Body of pancreas (tissue), 4 donors: ENCODE measurements at regions not wholly inside any gene's neighbourhood (a gene's known extent, or its start where the extent isn't known, plus 50 kb on each side); places are given as distances from the start of the nearest gene placed in this dataset.

Experiments used
- ATAC-seq: fragments of 150-250 bp; one replicate; pipeline ENCODE4 v1.9.1; 2016
- DNase-seq, 4 donors: peaks; one replicate each; pipeline ENCODE4 v3.0.0-alpha.2; 2019
- H3K27ac ChIP-seq, 4 donors: fragments of 200-600 bp; sonication (generic); 1 replicate in 3 of 4; 2 replicates in 1 of 4; pipeline versions ENCODE4 v1.5.1 to v1.6.1; 2016 to 2019; ENCODE audit warnings: mild to moderate bottlenecking in 1 of 4, mixed read lengths in 1 of 4, moderate library complexity in 1 of 4
- H3K27me3 ChIP-seq, 2 donors: fragments of 200-600 bp; sonication (generic); one replicate each; pipeline ENCODE4 v1.6.0; 2016; ENCODE audit warnings: mild to moderate bottlenecking in 1 of 2
- H3K36me3 ChIP-seq, 2 donors: fragments of 200-600 bp; sonication (generic); replicated peaks in 1 of 2; 2 replicates each; pipeline ENCODE4 v1.5.1; 2016; ENCODE audit warnings: low read depth in 2 of 2; ENCODE audit not compliant: insufficient read depth in 1 of 2
- H3K4me1 ChIP-seq: fragments of 200-600 bp; sonication (generic); one replicate; pipeline ENCODE4 v1.6.0; 2016
- H3K4me3 ChIP-seq, 2 donors: fragments of 200-600 bp; sonication (generic); 1 replicate in 1 of 2; 2 replicates in 1 of 2; pipeline ENCODE4 v1.5.1; 2016 to 2019
- H3K9me3 ChIP-seq, 3 donors: fragments of 200-600 bp; sonication (generic); 1 replicate in 2 of 3; 2 replicates in 1 of 3; pipeline ENCODE4 v1.5.1; 2016
- CTCF ChIP-seq, 7 experiments: fragments of 450-650 bp in 4 of 7; fragments of 200-600 bp in 3 of 7; sonication (generic) in 3 of 7; IDR thresholded peaks; one replicate each; pipeline ENCODE4 v1.5.1; 2016 to 2019; ENCODE audit warnings: antibody characterized with exemption in 7 of 7
- POLR2A ChIP-seq, 3 donors: fragments of 450-650 bp; IDR thresholded peaks; one replicate each; pipeline ENCODE4 v1.6.1; 2016; ENCODE audit warnings: antibody characterized with exemption in 3 of 3, mild to moderate bottlenecking in 2 of 3
- WGBS, 2 donors: methylation state at CpG; one replicate each; pipeline ENCODE4 v1.1.5; 2017; 5-methylcytosine and 5-hydroxymethylcytosine counted together
- intact Hi-C: fragments of 100-400 bp; cut with DNase I; formaldehyde crosslinking; loops from one replicate; pipeline ENCODE4 v1.15.1; 2023

- ATAC-seq: no peak
These were observed 257.9 kb upstream of the AJAP1 start for GRCh38 chr1:4396551-4396950.

GRCh38 chr1:4397196-4397595 is 257.2 kb upstream of the AJAP1 start:
- DNase-seq (no peak), ATAC-seq (no peak)
- H3K4me3 ChIP-seq: no peak overlapping the region
- H3K36me3 ChIP-seq: no peaks in the 10 kb centered on the region
- intact Hi-C loops: no loop called here
- H3K27me3 ChIP-seq: no peaks in the 10 kb centered on the region
- H3K4me1 ChIP-seq: no peaks in the 10 kb centered on the region
- TF ChIP-seq CTCF (IDR thresholded peaks at IDR 0.05) (no peak), POLR2A (IDR thresholded peaks at IDR 0.05) (no peak)
- no peak overlapping the region for H3K27ac ChIP-seq
- WGBS, 2 donors: 50% methylated on average over 4 of the region's 4 CpGs
- no peaks in the 10 kb centered on the region for H3K9me3 ChIP-seq

More at GRCh38 chr1:4396551-4396950, 257.9 kb upstream of the AJAP1 start:
- H3K4me1 ChIP-seq: no peaks in the 10 kb centered on the region
- no peak for TF ChIP-seq CTCF (IDR thresholded peaks at IDR 0.05)
- no peak for TF ChIP-seq POLR2A (IDR thresholded peaks at IDR 0.05)
- no peak for DNase-seq
- H3K4me3 ChIP-seq: no peak overlapping the region
- no peaks in the 10 kb centered on the region for H3K27me3 ChIP-seq
- H3K9me3 ChIP-seq: no peaks in the 10 kb centered on the region
- intact Hi-C loops: no loop called here
- WGBS, 2 donors: 43 to 51% methylated on average over 9 of the region's 9 CpGs
- no peak overlapping the region for H3K27ac ChIP-seq
- no peaks in the 10 kb centered on the region for H3K36me3 ChIP-seq

GRCh38 chr1:4402032-4402431 is 252.4 kb upstream of the AJAP1 start:
- 50 to 63% methylated on average over 1 of the region's 1 CpG for WGBS, 2 donors
- Histone ChIP-seq H3K27me3 (no peaks in the 10 kb centered on the region), H3K9me3 (no peaks in the 10 kb centered on the region), H3K4me3 (no peak overlapping the region), H3K27ac (no peak overlapping the region), H3K36me3 (no peaks in the 10 kb centered on the region), H3K4me1 (no peaks in the 10 kb centered on the region)
- DNase-seq (no peak), ATAC-seq (no peak)
- TF ChIP-seq POLR2A (IDR thresholded peaks at IDR 0.05) (no peak), CTCF (IDR thresholded peaks at IDR 0.05) (no peak)
- intact Hi-C loops: no loop called here

- TF ChIP-seq POLR2A (IDR thresholded peaks at IDR 0.05) (no peak), CTCF (IDR thresholded peaks at IDR 0.05) (no peak)
- H3K4me1 ChIP-seq: no peaks in the 10 kb centered on the region
- H3K36me3 ChIP-seq: no peaks in the 10 kb centered on the region
- H3K9me3 ChIP-seq: no peaks in the 10 kb centered on the region
- WGBS, 2 donors: 38 to 50% methylated on average over 12 of the region's 12 CpGs
- H3K4me3 ChIP-seq: no peak overlapping the region
- no peak overlapping the region for H3K27ac ChIP-seq
- ATAC-seq (no peak), DNase-seq (no peak)
- intact Hi-C loops: no loop called here
- no peaks in the 10 kb centered on the region for H3K27me3 ChIP-seq
These were observed 249.4 kb upstream of the AJAP1 start for GRCh38 chr1:4404854-4405590.

GRCh38 chr1:4407851-4408250 is 246.6 kb upstream of the AJAP1 start:
- TF ChIP-seq CTCF (IDR thresholded peaks at IDR 0.05) (no peak), POLR2A (IDR thresholded peaks at IDR 0.05) (no peak)
- no peak overlapping the region for H3K27ac ChIP-seq
- 69 to 70% methylated on average over 16 of the region's 16 CpGs for WGBS, 2 donors
- DNase-seq (no peak), ATAC-seq (no peak)
- H3K4me1 ChIP-seq: no peaks in the 10 kb centered on the region
- no peak overlapping the region for H3K4me3 ChIP-seq
- no peaks in the 10 kb centered on the region for H3K27me3 ChIP-seq
- H3K36me3 ChIP-seq: no peaks in the 10 kb centered on the region
- intact Hi-C loops: no loop called here
- no peaks in the 10 kb centered on the region for H3K9me3 ChIP-seq
